HG03378 (cell line): ENCODE measurements at regions not wholly inside any gene's neighbourhood (a gene's known extent, or its start where the extent isn't known, plus 50 kb on each side); places are given as distances from the start of the nearest gene placed in this dataset.

Experiments used
- ATAC-seq: cut with Tn5 transposase; IDR thresholded peaks from one replicate; pipeline ENCODE4 v1.9.1; 2021; ENCODE audit warnings: mild to moderate bottlenecking, moderate library complexity; ENCODE audit not compliant: unreplicated experiment

DNA sequence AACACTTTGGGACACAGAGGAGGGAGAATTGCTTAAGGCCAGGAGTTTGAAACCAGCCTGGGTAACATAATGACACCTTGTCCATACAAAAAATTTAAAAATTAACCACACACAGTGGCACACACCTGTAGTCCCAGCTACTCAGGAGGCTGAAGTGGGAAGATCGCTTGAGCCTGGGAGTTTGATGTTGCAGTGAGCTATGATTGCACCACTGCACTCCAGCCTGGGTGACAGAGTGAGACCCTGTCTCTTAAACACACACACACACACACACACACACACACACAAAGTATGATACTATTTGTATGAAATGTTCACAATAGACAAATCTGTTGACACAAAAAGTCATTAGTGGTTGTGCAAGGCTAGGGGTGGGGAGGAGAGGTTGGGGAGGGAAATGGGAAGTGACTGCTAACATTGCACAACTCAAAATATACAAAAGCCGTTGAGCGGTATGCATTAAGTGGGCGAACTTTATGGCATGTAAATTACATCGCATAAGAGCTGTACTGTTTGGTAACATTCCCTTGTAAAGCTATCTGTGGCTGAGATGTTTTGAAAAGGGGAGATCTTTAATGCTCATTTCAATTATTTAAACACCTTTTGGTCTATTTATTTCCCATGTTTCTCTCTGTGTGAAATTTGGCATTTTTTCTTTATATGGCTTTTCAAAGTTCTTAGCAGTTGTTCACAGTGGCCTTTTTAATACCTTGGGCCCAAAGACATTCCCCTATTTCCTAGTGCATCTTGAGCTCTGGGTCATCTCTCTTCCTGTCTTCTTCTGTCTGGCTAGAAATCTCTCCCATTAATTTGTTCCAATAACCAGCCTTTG is 58.9 kb upstream of the ZNF516 start:
- ATAC-seq: no peak

DNA sequence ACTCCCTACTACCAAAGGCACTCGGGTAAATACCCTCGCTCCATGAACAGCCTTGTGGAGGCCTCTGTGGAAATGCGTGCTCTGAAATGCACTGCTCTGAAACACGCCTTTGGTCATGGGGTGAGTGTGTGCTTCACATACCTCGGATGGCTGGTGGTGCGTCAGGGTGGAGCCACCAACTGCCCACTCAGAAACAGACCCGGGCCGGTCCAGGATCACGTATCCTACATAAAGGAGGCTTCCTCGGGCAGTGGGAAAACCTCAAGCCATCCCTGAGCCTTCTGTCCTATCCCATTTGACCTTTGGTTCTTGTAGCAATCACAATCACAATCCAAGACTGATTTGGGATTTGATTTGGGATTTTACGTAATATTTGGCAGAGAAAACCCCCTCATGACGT is 53.5 kb upstream of the ZNF516 start:
- ATAC-seq: no peak

DNA sequence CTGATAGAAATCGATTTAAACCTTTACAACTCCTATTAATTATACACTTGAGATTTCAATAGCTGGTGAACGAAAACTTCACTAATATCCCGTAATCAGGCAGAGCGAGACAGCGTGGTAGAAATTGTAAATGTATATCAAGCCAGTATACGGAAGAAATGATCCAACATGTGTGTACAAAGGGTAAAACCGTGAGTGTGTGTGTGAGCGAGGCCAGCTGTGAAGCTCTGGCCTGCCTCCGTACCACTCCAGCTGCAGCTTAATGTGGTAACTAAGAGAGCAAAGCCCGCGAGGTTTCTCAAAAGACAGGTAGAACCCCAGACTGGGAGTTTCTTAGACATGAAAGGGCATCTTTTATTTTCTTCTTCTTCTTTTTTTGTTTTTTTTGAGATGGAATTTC is 52.3 kb upstream of the ZNF516 start:
- no peak for ATAC-seq

DNA sequence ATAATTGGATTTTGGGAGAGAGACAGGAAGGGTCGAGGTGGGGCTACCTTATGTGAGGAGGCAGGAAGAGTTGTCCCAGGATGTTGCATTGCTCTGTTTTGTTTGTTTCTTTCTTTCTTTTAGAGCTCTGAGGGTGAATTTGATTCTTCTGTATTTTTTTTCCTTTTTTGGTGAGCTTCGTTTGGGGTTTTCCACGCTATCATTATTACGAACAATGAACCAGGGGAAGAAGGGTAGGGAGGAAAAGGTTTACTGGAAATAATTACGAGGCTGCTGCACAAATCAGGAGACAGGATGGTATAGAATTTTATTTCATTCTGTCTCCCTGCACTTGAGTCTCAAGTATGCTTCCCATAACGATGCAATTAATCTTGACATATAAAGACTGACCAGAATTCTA is 51.4 kb upstream of the ZNF516 start:
- no peak for ATAC-seq

DNA sequence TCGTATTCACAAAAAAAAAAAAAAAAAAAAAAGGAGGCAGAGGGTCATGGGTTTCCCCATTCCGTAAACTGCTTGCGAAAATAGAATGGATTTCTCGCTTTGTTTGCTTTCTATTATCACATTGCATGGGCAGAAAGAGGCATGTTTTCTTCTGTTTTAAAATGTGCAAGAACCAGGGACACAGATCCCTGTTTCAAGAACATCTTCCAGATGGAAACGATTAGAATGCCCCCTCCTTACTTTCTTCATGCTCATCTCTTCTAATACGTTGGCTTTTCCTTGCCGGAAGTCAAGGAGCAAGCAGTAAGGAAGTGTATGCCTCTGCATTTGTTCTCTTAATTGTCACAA is 51.0 kb upstream of the ZNF516 start:
- no peak for ATAC-seq

DNA sequence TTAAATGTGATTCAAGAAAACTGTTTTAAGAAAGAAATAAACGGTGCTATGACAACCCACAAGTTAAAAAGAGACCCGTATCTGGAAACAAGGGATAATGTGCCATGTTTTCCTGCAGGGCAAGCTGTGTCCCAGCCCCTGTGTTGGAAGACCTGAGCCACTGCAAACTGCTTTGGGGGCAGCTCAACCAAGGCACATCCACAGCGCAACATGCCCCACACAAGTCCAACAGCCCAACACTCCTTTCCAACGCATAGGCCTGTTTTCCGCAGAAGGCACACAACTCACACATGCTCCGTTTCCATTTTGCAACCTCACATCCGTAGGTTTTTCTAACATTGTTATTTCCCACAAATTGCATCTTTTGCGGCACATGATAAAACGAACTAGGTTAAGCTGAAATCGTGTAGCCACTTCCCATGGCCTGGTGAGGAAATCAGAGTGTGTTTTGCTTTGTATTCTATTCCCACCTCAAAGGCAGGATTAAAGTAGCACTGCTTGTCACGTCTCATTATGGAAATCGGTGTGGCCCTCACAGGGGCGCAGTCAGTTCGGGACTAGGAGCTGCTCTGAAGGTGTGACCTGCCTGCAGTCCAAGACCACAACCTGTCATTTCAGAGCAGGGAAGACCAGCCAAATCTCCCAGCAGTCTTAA is 50.5 kb upstream of the ZNF516 start:
- ATAC-seq: no peak

DNA sequence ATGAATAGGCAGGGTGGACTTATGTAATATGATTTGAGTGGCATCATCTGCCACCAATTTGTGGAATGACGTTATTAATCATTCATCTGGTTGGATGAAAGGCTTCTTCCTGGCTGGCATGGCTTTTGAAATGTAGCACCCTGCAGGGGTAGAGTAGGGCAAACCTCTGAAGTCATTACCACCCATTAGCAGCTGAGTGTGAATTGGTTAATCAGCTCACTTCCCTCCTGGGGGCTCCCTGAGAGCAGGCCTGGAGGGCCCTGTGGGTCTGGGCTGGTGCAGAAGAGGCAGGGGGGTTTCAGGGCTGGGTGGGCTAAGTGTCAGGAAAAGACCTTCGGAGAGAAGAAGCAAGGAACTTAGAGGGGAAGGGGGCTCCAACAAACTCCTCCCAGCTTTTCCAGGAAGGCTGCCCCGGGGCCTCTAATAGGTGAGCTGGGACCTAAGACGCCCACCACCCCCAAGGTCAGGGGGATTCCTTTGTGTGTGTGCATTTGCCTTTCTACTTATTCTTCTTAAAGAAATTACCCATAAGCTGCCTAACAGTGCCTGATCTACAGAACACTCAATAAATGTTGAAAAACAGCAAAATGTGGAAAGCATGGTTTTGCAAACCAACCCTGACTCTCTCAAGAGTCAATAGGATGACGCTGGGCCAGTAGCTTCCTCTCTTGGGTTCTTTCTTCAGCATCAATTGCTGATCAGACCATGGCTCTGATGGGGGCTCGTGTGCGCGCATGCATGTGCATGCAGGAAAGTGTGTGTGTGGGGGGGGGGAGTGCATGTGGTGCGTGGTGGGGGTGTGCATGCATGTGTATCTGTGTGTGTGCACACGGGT is 49.7 kb upstream of the ZNF516 start:
- ATAC-seq: no peak
